Panc1 (cell line): ENCODE measurements at regions not wholly inside any gene's neighbourhood (a gene's known extent, or its start where the extent isn't known, plus 50 kb on each side); places are given as distances from the start of the nearest gene placed in this dataset.

Experiments
- ATAC-seq: fragments of 200-7000 bp; cut with Tn5 transposase; 2 replicates; pipeline ENCODE4 v1.9.1; 2020; ENCODE audit warnings: mild to moderate bottlenecking, moderate library complexity
- BruUV-seq: library from RNA; stranded (reverse); fragments of 400-500 nt; replicated peaks from 2 replicates; lab custom pipeline; 2021; lab: Mats Ljungman, UMichigan
- CTCF ChIA-PET: fragments of 300-600 bp; sonication (Branson Sonifier 250); formaldehyde crosslinking; loops from one replicate; lab custom pipeline; 2022; ENCODE audit warnings: antibody characterized with exemption; lab: Charles Lee
- POLR2A ChIA-PET: fragments of 300-600 bp; sonication (Branson Sonifier 250); formaldehyde crosslinking; loops from one replicate; lab custom pipeline; 2022; ENCODE audit warnings: antibody characterized with exemption; lab: Charles Lee
- DNase-seq: peaks from one replicate; pipeline ENCODE4 v3.0.0-alpha.2; 2010; ENCODE audit warnings: low read depth, low spot score
- H3K27ac ChIP-seq: 2 replicates; pipeline ENCODE4 v1.5.1; 2011; ENCODE audit warnings: mild to moderate bottlenecking, low read length, inconsistent platforms
- H3K27me3 ChIP-seq: fragments of 200-500 bp; sonication (Bioruptor generic); 2 replicates; pipeline ENCODE4 v1.6.0; 2014; ENCODE audit warnings: low read length, inconsistent platforms; ENCODE audit not compliant: control insufficient read depth, insufficient read depth
- H3K36me3 ChIP-seq: fragments of 200-500 bp; sonication (Bioruptor generic); 2 replicates; pipeline ENCODE4 v1.5.1; 2014; ENCODE audit warnings: inconsistent platforms, mild to moderate bottlenecking, low read length, moderate library complexity; ENCODE audit not compliant: control insufficient read depth, insufficient read depth
- H3K4me1 ChIP-seq: 2 replicates; pipeline ENCODE4 v1.5.1; 2011; ENCODE audit warnings: inconsistent platforms, mild to moderate bottlenecking, low read length, moderate library complexity; ENCODE audit not compliant: control insufficient read depth, insufficient read depth
- H3K4me3 ChIP-seq, 2 experiments: 2 replicates each; pipeline ENCODE4 v1.5.1; 2011 to 2012; ENCODE audit warnings: low read depth in 2 of 2, low read length in 2 of 2, mild to moderate bottlenecking in 2 of 2, inconsistent platforms in 1 of 2, moderate library complexity in 1 of 2
- H3K9me3 ChIP-seq: fragments of 200-500 bp; sonication (Bioruptor generic); 2 replicates; pipeline ENCODE4 v1.5.1; 2014; ENCODE audit warnings: low read depth, mild to moderate bottlenecking, inconsistent platforms, low read length, moderate library complexity; ENCODE audit not compliant: control insufficient read depth, insufficient read depth
- CTCF ChIP-seq: fragments of 450-650 bp; IDR thresholded peaks from 2 replicates; pipeline ENCODE4 v1.5.1; 2017; ENCODE audit warnings: mild to moderate bottlenecking
- POLR2AphosphoS5 ChIP-seq: IDR thresholded peaks from 2 replicates; pipeline ENCODE4 v1.6.1; 2012; ENCODE audit warnings: mild to moderate bottlenecking, low read depth, low read length, moderate library complexity
- REST ChIP-seq, 2 experiments: IDR thresholded peaks; 2 replicates each; pipeline ENCODE4 v1.6.1; 2011 to 2012; ENCODE audit warnings: low read depth in 2 of 2, control low read depth in 1 of 2, low read length in 1 of 2, mild to moderate bottlenecking in 1 of 2, moderate library complexity in 1 of 2; ENCODE audit not compliant: insufficient read depth in 1 of 2
- SIN3A ChIP-seq: IDR thresholded peaks from 2 replicates; pipeline ENCODE4 v1.6.1; 2012; ENCODE audit warnings: low read depth, mild to moderate bottlenecking, low read length, moderate library complexity, borderline replicate concordance; ENCODE audit not compliant: insufficient read depth
- TCF7L2 ChIP-seq: IDR thresholded peaks from 2 replicates; pipeline ENCODE4 v1.6.1; 2011; ENCODE audit warnings: mild to moderate bottlenecking, low read depth, low read length, inconsistent platforms
- in situ Hi-C: cut with HindIII; loops from 2 replicates; pipeline ENCODE4 v1.10.0; 2016; ENCODE audit warnings: low sequenced_read_pairs, low pct_unique_long_range_greater_than_20kb
- intact Hi-C: fragments of 100-400 bp; cut with micrococcal nuclease; formaldehyde crosslinking; loops from one replicate; pipeline ENCODE4 v1.10.0; 2022; ENCODE audit not compliant: unreplicated experiment

GRCh38 chr5:115387816-115388215 is 91.4 kb upstream of the CCDC112 start:
- BruUV-seq, result no TSS peak
- no peaks in the 10 kb centered on the region for H3K9me3 ChIP-seq
- intact Hi-C loops, result no loop called here
- in situ Hi-C loops, result no loop called here
- no peak overlapping the region for H3K27ac ChIP-seq
- ChIA-PET CTCF (no interaction called here), POLR2A (no interaction called here)
- H3K4me1 ChIP-seq, result no peaks in the 10 kb centered on the region
- TF ChIP-seq CTCF (no peak), POLR2AphosphoS5 (no peak), SIN3A (no peak), TCF7L2 (no peak), REST (IDR thresholded peaks at IDR 0.05; ENCODE audit: insufficient read depth in 1 of 2, low read depth in 2 of 2, low read length in 1 of 2) (no peak)
- DNase-seq (no peak), ATAC-seq (no peak)
- H3K36me3 ChIP-seq, result no peaks in the 10 kb centered on the region
- no peak overlapping the region for H3K4me3 ChIP-seq
- H3K27me3 ChIP-seq, result no peaks in the 10 kb centered on the region

- TF ChIP-seq SIN3A (no peak), REST (IDR thresholded peaks at IDR 0.05; ENCODE audit: insufficient read depth in 1 of 2, low read depth in 2 of 2, low read length in 1 of 2) (no peak), CTCF (no peak), TCF7L2 (no peak), POLR2AphosphoS5 (no peak)
- H3K4me3 ChIP-seq, result no peak overlapping the region
- POLR2A ChIA-PET, result no interaction called here
- in situ Hi-C loops, result no loop called here
- no peak overlapping the region for H3K27ac ChIP-seq
- H3K36me3 ChIP-seq, result no peaks in the 10 kb centered on the region
- ATAC-seq, result no peak
- no peak for DNase-seq
- H3K4me1 ChIP-seq, result no peaks in the 10 kb centered on the region
- no TSS peak for BruUV-seq
- intact Hi-C loops, result no loop called here
- no peaks in the 10 kb centered on the region for H3K27me3 ChIP-seq
- CTCF ChIA-PET, result interaction anchor here (0.5 kb wide), 1 partner anchor 90 kb away, joined by 4 read pairs; the partner anchor contains the start of gene CCDC112
- no peaks in the 10 kb centered on the region for H3K9me3 ChIP-seq
These were observed 90.2 kb upstream of the CCDC112 start for GRCh38 chr5:115386657-115387056.
